Duodenal mucosa (tissue), 2 donors: ENCODE measurements at regions not wholly inside any gene's neighbourhood (a gene's known extent, or its start where the extent isn't known, plus 50 kb on each side); places are given as distances from the start of the nearest gene placed in this dataset.

ENCODE experiments used
- H3K27ac ChIP-seq: one replicate; pipeline ENCODE4 v1.7.0; 2013; ENCODE audit warnings: low read depth, low read length
- H3K27me3 ChIP-seq, 2 donors: one replicate each; pipeline ENCODE4 v1.7.0; 2013; ENCODE audit warnings: low read length in 2 of 2, control low read depth in 1 of 2; ENCODE audit not compliant: insufficient read depth in 2 of 2, control insufficient read depth in 1 of 2
- H3K36me3 ChIP-seq, 2 donors: one replicate each; pipeline ENCODE4 v1.7.0; 2013; ENCODE audit warnings: low read length in 2 of 2, control low read depth in 1 of 2; ENCODE audit not compliant: insufficient read depth in 2 of 2, control insufficient read depth in 1 of 2
- H3K4me1 ChIP-seq, 2 donors: one replicate each; pipeline ENCODE4 v1.7.0; 2013; ENCODE audit warnings: low read length in 2 of 2, control low read depth in 1 of 2; ENCODE audit not compliant: insufficient read depth in 2 of 2, control insufficient read depth in 1 of 2
- H3K4me3 ChIP-seq, 2 donors: one replicate each; pipeline ENCODE4 v1.7.0; 2013; ENCODE audit warnings: low read length in 2 of 2, low read depth in 1 of 2
- H3K9ac ChIP-seq, 2 donors: one replicate each; pipeline ENCODE4 v1.7.0; 2013; ENCODE audit warnings: low read length in 2 of 2, low read depth in 1 of 2
- H3K9me3 ChIP-seq, 2 donors: one replicate each; pipeline ENCODE4 v1.7.0; 2013; ENCODE audit warnings: low read length in 2 of 2, control low read depth in 1 of 2; ENCODE audit not compliant: control insufficient read depth in 1 of 2

DNA sequence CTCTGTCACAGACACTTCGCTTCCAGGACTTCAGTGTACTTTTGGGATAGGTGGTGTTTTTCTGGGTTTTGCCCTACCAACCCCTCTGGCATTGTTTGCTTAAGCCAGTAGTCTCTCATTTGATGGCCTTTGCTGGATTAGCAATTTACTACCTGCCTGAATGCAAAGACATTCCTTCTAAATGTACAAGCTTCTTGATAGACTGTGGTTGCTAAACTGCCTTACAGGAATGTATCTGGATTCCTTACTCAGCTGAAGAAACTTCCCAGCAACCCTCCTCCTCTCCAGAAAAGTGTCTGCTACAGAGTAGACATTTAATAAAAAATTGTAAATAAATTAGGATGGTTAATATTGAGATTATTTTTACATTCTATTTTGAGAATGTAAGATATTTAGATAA is 1916.7 kb downstream of the EFNA5 start:
- H3K9me3 ChIP-seq = peaks cover 6% of the 10 kb centered on the region in 2 donors
- H3K4me3 ChIP-seq = no peak overlapping the region
- no peaks in the 10 kb centered on the region for H3K36me3 ChIP-seq
- no peaks in the 10 kb centered on the region for H3K4me1 ChIP-seq
- no peaks in the 10 kb centered on the region for H3K27me3 ChIP-seq
- H3K9ac ChIP-seq = no peak overlapping the region
- H3K27ac ChIP-seq = no peak overlapping the region

DNA sequence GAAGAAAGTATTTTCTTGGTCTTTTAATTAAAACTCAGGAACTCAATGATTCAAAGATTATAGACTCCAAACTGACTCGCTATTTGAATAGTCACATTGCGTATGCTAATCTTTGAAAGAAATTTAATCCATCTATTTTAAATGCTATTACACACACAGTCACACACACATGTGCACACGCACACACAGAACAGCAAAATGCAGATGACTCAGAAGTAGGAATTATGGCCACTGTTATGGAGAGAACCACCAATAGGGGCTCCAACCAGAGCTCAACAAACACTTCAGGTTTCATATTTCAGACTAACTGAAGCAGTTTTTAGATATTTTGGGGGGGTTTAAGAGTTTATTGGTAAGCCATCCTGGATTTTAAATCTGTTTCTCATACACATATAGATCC is 1917.9 kb downstream of the EFNA5 start:
- Histone ChIP-seq H3K9me3 (peaks cover 0 to 2% of the 10 kb centered on the region in 2 donors), H3K4me1 (no peaks in the 10 kb centered on the region), H3K27ac (no peak overlapping the region), H3K4me3 (no peak overlapping the region), H3K9ac (no peak overlapping the region), H3K36me3 (no peaks in the 10 kb centered on the region), H3K27me3 (no peaks in the 10 kb centered on the region)

DNA sequence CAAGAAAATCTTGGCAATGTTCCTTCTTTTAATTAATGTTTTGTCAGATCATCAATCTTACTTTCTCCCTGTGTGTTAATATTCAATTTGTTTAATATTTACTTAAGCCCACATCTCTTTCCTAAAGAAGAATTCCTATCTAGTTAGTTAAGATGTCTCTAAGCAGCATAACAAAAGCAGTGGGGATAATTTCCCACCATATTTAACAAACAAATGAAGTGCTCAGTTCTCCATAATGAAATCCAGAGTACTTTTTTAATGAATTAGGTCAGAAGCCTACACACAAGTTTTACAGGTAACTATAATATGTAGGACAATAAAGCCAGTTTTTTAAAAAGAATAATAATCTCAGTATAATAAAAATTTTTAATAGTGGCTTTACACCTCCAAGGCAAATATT is 1918.8 kb downstream of the EFNA5 start:
- H3K4me1 ChIP-seq = no peaks in the 10 kb centered on the region
- no peaks in the 10 kb centered on the region for H3K36me3 ChIP-seq
- peaks cover 0 to 2% of the 10 kb centered on the region in 2 donors for H3K9me3 ChIP-seq
- no peaks in the 10 kb centered on the region for H3K27me3 ChIP-seq
- no peak overlapping the region for H3K9ac ChIP-seq
- no peak overlapping the region for H3K27ac ChIP-seq
- no peak overlapping the region for H3K4me3 ChIP-seq

DNA sequence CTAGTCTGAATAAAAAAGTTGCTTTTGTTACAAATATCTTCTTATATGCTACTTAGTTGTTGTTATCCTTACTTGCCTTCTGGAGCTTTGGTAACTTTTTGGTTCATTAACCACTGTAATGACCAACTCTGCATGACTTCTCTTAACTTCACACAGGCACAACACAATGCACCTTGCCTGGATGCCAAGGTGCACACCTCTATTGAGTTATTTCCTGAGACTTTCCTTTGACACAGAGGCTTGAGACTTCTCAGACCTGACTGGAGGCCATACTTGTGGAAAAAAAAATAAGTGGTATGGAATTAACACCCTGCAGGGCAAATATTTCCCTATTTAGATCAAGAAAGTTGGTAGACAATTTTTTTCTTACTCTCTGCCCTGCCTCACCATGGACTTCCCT is 1925.6 kb downstream of the EFNA5 start:
- no peaks in the 10 kb centered on the region for H3K27me3 ChIP-seq
- H3K27ac ChIP-seq = no peak overlapping the region
- no peak overlapping the region for H3K4me3 ChIP-seq
- no peaks in the 10 kb centered on the region for H3K36me3 ChIP-seq
- H3K4me1 ChIP-seq = no peaks in the 10 kb centered on the region
- peaks cover 0 to 6% of the 10 kb centered on the region in 2 donors for H3K9me3 ChIP-seq
- no peak overlapping the region for H3K9ac ChIP-seq

- Histone ChIP-seq H3K9ac (no peak overlapping the region), H3K36me3 (no peaks in the 10 kb centered on the region), H3K9me3 (peaks cover 0 to 4% of the 10 kb centered on the region in 2 donors), H3K4me1 (no peaks in the 10 kb centered on the region), H3K4me3 (no peak overlapping the region), H3K27me3 (no peaks in the 10 kb centered on the region), H3K27ac (no peak overlapping the region)
These were observed 1930.5 kb downstream of the EFNA5 start for GRCh38 chr5:105740242-105740641.

- H3K4me3 ChIP-seq = no peak overlapping the region
- peaks cover 0 to 4% of the 10 kb centered on the region in 2 donors for H3K9me3 ChIP-seq
- no peak overlapping the region for H3K9ac ChIP-seq
- H3K27me3 ChIP-seq = no peaks in the 10 kb centered on the region
- H3K36me3 ChIP-seq = no peaks in the 10 kb centered on the region
- H3K27ac ChIP-seq = no peak overlapping the region
- no peaks in the 10 kb centered on the region for H3K4me1 ChIP-seq
These were observed 1931.0 kb downstream of the EFNA5 start for GRCh38 chr5:105739732-105740131.

DNA sequence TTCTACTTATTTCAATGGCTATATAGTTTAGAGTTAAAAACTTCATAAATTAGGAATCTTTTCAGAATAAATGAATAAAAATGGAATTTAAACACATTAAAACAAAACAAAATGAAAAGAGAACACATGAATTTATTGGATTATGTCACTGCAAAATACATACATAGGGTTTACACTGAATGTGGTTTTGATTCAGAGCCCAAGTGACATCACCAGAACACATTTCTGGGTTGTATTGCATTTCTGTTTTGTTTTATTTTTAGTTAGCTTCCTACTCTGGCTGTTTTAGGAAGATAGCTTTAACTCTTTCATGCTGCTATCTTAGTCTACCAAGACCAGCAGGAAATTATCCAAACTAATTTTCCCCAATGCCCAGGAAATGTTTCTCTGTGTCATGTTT is 1935.0 kb downstream of the EFNA5 start:
- Histone ChIP-seq H3K9ac (no peak overlapping the region), H3K36me3 (no peaks in the 10 kb centered on the region), H3K4me3 (no peak overlapping the region), H3K4me1 (no peaks in the 10 kb centered on the region), H3K9me3 (peaks cover 0 to 4% of the 10 kb centered on the region in 2 donors), H3K27ac (no peak overlapping the region), H3K27me3 (no peaks in the 10 kb centered on the region)

DNA sequence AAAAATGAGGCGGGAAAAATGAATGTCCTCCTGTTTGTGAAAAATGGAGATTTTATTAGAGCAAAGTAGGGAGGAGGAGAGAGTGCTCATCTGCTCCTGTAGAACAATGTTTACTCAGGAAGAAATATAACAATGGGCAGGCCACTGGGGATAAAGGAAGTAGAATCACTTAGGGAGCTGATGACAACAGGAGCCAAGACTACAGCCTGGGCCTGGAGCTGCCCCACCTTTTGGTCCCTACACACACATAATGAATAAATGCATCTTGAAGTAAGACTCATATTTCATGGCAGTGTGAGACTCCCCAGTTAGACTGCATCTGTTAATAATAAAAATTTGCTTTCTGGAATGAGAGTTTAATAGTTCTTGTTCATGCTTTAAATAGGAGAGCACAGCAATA is 1939.8 kb downstream of the EFNA5 start:
- Histone ChIP-seq H3K27ac (no peak overlapping the region), H3K36me3 (no peaks in the 10 kb centered on the region), H3K4me1 (no peaks in the 10 kb centered on the region), H3K9ac (no peak overlapping the region), H3K27me3 (no peaks in the 10 kb centered on the region), H3K9me3 (peaks cover 0 to 3% of the 10 kb centered on the region in 2 donors), H3K4me3 (no peak overlapping the region)

DNA sequence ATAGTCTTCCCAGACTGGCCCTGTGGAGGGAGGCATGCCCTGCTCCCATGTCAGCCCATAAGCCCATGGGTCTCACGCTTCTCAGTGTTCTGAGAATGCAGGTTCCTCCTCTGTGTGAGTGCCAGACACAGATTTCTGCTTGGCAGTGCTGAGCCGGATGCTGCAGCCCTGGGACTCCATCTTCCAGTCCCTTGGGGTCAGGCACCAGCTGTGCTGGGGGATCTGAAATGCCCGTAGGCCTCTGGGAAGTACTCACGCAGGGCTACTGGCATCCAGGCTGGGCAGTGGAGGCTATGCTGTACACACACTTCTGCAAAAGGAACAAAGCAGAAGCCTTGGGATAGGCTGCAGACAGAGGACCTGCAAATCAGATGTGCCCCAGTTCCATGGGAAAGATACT is 1944.6 kb downstream of the EFNA5 start:
- H3K36me3 ChIP-seq = no peaks in the 10 kb centered on the region
- peaks cover 0 to 11% of the 10 kb centered on the region in 2 donors for H3K9me3 ChIP-seq
- no peaks in the 10 kb centered on the region for H3K4me1 ChIP-seq
- no peak overlapping the region for H3K9ac ChIP-seq
- no peaks in the 10 kb centered on the region for H3K27me3 ChIP-seq
- no peak overlapping the region for H3K27ac ChIP-seq
- H3K4me3 ChIP-seq = no peak overlapping the region

DNA sequence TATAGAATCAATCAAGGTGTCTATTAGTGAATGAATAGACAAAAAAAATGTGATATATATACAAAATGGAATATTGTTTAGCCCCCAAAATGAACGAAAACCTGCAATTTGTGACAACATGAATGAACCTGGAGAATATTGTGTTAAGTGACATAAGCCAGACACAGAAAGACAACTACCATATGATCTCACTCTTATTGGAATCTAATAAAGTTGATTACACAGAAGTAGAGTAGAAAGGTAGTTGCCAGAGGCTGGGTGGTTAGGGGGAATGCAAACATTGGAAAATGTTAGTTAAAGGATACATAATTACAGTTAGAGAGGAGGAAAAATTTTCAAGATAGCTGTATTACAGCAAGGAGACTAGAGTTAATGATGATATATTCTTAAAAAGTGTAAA is 1962.3 kb downstream of the EFNA5 start:
- Histone ChIP-seq H3K27ac (no peak overlapping the region), H3K27me3 (no peaks in the 10 kb centered on the region), H3K9ac (no peak overlapping the region), H3K4me3 (no peak overlapping the region), H3K36me3 (no peaks in the 10 kb centered on the region), H3K9me3 (peaks cover 2 to 3% of the 10 kb centered on the region in 2 donors), H3K4me1 (no peaks in the 10 kb centered on the region)

GRCh38 chr5:105702323-105702722 is 1968.4 kb downstream of the EFNA5 start:
- Histone ChIP-seq H3K27me3 (no peaks in the 10 kb centered on the region), H3K9ac (no peak overlapping the region), H3K27ac (no peak overlapping the region), H3K4me3 (no peak overlapping the region), H3K9me3 (peaks cover 8 to 12% of the 10 kb centered on the region in 2 donors), H3K4me1 (no peaks in the 10 kb centered on the region), H3K36me3 (no peaks in the 10 kb centered on the region)
